Neural progenitor cell (in vitro differentiated cells): ENCODE measurements at regions not wholly inside any gene's neighbourhood (a gene's known extent, or its start where the extent isn't known, plus 50 kb on each side); places are given as distances from the start of the nearest gene placed in this dataset.

Experiments used
- CTCF ChIP-seq: fragments of 200-600 bp; sonication (generic); IDR thresholded peaks from 2 replicates; pipeline ENCODE4 v1.5.1; 2017; ENCODE audit warnings: antibody characterized with exemption, mild to moderate bottlenecking
- EZH2 ChIP-seq: fragments of 200-600 bp; sonication (generic); IDR thresholded peaks from 2 replicates; pipeline ENCODE4 v1.6.1; 2017; ENCODE audit warnings: antibody characterized with exemption, mild to moderate bottlenecking, moderate library complexity
- EZH2phosphoT487 ChIP-seq: fragments of 200-600 bp; sonication (generic); IDR thresholded peaks from 2 replicates; pipeline ENCODE4 v1.6.1; 2017; ENCODE audit warnings: antibody characterized with exemption

- TF ChIP-seq CTCF, result no peak
- no peak for TF ChIP-seq EZH2
- TF ChIP-seq EZH2phosphoT487, result no peak
These were observed 112.1 kb upstream of the CDC42EP3 start for GRCh38 chr2:37783545-37783944.
